CD4-positive, alpha-beta T cell treated with Interleukin-10 for 1 hour (primary cell): ENCODE measurements at regions not wholly inside any gene's neighbourhood (a gene's known extent, or its start where the extent isn't known, plus 50 kb on each side); places are given as distances from the start of the nearest gene placed in this dataset.
"Not testable (repeated sequence)": the region's sequence is repeated elsewhere in the genome, so short reads cannot be mapped to it uniquely, and the experiment has no call there.

ENCODE experiments used
- DNase-seq: peaks from one replicate; pipeline ENCODE4 v3.0.0-alpha.2; 2020

DNA sequence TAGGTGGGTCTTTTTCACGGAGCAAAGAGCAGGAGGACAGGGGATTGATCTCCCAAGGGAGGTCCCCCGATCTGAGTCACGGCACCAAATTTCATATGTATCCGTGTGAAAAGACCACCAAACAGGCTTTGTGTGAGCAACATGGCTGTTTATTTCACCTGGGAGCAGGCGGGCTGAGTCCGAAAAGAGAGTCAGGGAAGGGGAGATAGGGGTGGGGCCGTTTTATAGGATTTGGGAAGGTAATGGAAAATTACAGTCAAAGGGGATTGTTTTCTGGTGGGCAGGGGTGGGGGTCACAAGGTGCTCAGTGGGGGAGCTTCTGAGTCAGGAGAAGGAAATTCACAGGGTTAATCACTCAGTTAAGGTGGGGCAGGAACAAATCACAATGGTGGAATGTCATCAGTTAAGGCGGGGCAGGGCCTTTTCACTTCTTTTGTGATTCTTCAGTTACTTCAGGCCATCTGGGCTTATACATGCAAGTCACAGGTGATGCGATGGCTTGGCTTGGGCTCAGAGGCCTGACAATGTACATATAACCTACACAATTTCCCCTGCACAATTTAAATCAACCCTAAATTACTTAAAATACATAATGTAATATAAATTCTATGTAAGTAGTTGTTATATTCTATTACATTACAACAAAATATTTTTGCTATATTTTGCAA lies 921.3 kb upstream of the ALCAM start:
- DNase-seq: not testable (repeated sequence)

DNA sequence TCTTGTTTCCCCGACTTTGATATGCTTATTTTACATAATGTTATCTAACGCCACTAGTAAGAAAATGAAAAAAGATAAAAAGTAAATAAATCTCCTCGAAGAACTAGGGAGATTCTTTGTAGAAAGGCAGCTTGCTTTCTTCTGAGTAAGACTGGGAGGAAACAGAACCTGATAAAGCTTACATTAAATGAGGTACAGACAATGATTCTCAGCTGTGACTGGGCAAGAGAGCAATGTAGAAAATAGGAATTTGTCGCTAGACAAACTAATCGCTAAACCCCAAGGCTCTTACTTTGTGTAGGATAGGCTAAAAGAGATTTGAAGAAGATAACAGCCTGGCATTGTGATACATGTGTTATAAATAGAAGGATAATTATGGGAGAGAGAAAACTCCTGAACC lies 919.0 kb upstream of the ALCAM start:
- DNase-seq: no peak

DNA sequence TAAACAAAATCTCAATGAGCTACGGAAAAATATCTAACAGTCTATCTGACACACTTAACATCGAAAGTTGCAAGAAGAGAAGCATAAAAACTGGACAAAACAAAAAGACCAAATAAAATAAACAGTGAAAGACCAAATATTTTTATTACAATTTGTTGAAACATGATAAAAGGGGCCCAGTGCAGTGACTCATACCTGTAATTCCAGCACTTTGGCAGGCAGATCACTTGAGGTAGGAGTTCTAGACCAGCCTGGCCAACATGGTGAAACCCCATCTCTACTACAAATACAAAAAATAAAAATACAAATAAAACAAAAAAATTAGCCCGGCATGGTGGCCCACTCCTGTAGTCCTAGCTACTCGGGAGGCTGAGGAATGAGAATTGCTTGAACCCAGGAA lies 914.0 kb upstream of the ALCAM start:
- no peak for DNase-seq

DNA sequence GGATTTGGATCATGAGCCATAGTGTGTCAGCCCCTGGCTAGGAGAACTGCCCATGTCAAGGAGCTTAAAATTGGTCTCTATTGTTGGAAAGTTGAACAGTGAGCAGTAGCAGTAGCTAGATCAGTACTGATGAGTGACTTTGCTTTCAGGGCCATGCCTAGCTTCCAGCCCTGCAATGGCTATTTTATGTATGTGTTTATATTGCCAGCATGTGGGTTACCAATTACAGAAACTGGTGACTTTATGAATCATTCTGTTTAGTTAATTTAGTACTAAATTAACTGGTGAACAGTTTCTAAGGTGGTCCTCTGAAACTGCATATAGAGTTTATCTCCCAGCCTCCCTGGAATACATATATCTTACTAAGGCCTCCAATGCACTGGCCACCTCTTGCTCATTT lies 908.1 kb upstream of the ALCAM start:
- DNase-seq: no peak

DNA sequence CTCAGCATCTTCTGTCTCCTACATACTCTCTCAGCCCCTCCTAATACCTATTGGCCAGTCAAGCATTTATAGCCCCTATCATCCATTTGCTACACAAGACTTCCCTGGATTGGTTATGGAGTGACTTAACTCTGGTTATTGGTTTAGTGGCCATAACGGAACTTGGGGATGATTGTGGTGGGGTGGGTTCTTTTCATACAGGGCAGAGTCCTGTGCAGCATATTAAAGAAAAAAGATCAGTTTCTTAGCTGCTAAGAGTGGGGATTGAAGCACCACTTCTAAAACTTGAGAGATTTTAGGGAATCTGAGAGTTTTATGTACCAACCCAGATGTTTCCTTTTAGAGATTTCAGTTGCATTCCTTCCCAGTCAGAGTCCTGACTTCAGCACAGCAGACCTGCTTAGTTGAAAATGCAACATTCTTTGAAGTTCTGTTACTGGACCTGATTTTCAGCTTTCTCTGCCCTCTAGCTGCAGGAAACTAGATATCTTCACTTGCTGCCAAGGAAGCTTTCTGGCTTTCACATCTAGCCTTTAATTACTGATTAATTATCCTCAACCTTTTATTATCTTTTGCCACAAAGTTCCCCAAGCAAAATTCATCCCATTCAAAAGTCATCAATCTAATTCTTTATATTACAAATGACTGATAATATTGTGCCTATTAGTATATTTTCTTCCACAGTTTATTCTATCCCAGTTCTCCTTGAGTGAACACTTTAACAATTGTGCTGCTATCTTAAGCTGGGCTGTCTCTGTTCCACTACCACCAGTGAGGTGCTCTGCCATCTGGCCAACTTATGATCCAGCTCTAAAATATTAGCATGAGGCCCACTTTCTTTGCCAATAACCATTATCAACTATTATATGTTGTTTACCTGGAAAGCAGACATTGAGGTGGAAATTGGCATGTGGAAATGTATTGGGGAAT lies 906.0 kb upstream of the ALCAM start:
- DNase-seq: no peak

DNA sequence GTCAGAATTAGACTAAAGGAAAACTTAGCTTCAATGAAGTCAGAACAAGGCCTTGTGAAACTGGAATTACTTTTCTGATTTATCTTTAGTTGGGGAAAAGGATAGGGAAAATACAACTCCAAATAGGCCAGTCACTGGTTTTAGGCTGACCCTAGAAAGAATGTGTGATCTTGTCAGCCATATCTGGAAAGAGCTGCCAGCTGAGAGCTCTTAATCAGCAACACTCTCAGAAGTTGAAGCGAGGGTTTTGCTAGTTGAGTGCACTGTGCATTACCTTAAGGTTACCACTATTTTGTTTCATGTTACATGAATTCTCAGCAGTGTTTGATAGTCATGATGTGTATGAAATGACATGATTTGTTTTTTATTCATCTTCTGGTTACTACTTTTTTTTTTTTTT lies 905.3 kb upstream of the ALCAM start:
- DNase-seq: no peak

DNA sequence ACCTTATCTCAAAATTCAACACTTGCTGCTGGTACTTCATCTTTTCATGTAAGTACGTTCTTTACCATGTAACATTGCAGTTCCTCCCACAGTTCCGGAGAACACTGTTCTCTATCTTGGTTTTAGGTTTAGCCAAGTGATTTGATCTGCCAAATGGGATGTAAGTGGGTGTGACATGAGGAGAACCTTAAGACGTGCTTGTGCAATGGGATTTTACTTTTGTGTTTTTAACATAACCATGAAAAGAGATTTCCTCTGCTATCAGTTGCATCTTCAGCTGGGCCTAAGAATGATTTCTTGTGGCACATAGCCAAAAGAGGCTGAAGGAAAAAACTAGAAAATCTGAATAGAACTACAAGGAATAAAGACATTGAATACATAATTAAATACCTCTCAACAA lies 894.5 kb upstream of the ALCAM start:
- no peak for DNase-seq

DNA sequence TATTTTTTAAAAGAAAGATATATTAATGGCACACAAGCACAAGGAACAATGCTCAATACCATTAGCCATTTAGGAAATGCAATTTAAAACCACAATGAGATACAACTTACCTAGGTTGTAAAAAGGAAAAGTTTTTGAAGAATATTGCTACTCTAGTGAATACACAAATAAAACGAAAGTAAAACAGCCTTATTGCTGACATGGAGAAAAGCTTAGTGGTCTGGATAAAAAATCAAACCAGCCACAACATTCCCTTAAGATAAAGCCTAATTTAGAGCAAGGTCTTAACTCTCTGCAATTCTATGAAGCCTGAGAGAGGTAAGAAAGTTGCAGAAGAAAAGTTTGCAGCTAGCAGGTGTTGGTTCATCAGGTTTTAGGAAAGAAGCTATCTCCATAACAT lies 892.7 kb upstream of the ALCAM start:
- DNase-seq: no peak

DNA sequence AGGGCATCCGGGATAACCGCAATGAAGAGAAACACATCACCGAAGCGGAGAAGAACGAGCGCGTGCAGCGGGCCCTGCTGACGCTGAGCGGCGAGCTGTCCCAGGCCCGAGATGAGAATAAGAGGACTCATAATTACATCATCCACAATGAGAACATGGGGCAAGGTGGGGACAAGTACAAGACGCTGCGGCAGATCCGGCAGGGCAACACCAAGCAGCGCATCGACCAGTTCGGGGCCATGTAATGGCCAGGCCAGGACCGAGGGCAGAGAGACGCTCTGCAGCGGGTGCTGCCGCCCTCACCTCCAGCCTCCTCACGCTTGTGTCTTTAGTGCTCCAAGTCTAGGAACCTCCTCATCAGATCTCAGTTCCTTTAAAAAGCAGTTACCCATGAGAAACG lies 863.7 kb upstream of the ALCAM start:
- no peak for DNase-seq

DNA sequence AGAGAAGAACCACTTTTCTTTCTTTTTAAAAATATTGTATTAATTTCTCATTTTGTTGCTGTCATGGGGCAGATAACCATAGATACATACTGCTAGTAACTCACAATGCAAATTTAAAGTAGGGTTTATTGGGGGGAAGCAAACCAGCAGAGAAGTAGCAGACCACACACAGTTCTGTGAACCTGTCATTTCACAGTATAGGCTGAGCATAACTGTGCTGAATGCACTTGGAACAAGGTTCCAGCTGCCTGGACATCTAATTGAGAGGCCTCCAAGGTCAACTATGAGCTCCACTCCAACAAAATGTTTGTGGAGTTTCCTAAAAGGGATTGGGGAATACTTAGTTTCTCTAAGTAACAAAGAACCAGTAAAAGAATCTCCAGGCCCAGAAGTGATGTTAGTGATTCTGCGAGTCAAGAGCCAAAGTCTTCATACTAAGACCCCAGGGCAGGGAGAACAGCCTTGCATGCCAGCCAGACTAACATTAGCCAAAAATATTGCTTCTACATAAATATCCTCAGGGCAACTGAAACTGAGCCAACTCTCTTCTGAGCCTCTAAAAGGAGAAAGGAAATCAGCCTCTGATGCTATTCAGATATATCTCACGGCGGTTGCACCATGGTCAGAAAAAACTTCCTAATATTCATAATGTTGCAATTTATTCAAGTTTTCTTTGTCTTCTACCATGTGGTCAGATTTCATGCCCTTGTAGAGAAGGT lies 856.4 kb upstream of the ALCAM start:
- no peak for DNase-seq

DNA sequence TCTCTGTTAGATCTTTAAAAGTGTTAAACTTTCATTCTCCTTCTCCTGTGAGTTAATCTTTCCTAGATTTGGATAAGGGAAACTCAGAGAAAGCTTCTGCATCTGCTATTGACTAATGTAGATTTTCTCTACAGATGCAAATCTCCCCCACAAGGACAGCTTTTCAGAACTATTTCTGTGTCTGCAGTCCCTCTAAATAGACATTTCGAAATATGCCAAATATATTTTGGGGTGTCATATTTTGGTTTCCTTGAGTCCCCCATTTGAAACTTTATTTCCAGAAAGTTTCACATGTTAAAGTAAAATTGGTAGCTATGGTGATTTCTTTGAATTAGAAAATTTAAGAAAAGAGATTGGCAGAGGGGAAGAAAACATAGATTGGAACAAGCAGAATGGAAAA lies 852.3 kb upstream of the ALCAM start:
- no peak for DNase-seq

DNA sequence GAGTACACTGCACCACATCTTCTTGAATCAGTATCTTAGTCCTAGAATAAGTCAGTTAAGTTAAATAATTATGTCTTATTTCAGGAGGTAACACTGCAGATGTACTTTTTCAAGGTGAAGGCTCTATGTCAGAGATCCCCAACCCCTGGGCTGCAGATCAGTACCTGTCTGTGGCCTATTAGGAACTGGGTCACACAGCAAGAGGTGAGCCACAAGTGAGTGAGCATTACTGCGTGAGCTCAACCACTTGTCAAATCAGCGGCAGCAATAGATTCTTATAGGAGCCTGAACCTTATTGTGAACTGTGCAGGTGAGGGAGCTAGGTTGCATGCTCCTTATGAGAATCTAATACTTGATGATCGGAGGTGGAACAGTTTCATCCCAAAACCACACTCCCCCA lies 851.9 kb upstream of the ALCAM start:
- DNase-seq: no peak

DNA sequence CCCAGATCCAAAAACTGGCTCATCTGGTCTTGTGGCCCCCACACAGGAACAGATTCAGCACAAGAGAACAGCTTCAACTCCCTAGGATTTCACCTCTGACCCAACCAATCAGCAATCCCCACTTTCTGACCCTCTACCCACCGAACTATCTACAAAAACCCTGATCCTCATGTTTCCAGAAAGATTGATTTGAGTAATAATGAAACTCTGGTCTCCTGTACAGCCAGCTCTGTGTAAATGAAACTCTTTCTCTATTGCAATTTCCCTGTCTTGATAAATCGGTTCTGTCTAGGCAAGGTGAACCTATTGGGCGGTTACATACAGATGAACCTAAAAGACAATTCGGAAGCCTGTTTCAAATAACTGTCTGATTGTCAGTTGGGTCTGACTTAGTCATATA lies 847.6 kb upstream of the ALCAM start:
- no peak for DNase-seq

DNA sequence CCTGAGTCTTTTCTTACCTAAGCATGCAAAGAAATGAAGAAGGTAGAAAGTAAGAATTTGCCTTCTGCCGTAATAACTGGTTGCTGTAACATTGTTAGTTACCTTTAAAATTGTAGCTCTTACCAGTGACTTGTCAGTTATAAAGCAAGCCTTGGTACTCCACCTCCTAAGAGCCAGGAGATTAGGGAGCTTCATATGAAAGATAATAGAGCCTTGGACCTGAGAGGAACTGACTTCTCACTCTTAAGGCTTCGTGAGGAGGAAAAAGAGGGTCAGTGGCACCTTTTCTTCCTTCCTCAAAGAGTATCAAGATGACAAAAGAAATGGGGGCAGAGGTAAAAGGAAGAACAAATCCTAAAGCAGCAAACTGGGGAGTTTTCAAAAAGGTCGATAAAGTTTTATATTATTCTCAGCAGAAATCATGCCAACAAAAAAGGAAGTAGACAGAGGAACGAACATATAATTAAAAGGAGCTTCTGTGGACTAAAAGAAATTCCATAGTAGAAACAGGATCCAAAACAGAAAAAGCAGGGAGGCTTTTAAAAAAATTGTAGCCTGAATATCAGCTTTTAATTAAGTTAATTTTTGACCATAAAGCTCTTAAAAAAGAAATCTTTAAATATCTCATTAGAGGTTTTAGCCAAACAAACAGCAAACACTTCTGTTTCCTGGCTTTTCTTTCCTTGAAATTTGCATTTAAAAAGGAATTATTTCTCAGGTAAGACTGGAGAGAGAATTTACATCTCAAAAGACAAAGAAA lies 847.1 kb upstream of the ALCAM start:
- DNase-seq: no peak

DNA sequence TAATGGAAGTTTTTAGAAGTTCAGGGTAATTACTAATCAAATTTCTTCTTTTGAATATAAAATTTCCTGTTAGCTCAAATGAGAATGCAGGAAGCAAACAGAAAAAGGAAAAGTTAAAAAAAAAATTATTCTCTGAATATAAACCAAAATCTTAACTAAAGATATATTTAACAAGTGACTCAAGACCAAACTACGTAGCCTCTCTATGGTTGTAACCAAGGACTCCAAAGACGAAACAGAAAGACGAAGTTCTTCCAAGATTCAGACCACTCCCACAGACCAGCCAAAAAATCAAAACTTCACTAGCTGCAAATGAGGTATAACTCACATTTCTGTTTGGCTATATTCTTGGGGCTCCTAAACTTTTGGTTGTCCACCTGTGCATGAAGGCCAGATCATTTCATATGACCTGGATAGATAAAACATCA lies 846.5 kb upstream of the ALCAM start:
- no peak for DNase-seq

DNA sequence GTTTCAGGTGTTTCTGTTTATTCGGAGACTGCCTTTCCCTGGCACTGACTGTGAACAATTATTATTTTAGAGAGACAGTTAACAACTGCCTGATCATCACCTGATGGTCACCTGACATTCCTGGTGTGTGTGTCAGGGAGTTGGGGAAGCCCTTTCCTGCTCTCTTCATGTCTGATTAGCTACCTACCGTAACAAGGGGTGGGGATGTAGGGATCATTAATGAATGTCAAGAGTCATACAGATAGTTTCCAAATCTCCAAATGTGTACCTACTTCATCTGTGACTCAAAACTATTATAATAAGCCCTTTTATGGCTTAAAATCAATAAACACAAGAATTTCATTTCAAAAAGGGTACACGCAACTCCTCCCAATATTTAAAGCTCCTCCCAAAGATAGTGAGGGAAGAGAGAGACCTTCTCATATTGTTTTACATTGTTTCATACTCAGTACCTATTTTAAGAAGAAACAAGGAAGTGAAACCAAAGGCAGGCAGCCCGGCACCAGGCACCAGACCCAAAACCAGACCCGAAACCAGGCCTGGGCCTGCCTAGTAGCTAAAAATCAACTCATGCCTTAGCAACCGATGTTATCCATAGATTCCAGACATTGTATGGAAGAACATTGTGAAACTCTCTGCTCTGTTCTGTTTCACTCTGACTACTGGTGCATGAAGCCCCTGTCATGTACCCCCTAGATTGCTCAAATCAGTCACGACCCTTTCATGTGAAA lies 844.9 kb upstream of the ALCAM start:
- peak; percentile 15 for DNase-seq

DNA sequence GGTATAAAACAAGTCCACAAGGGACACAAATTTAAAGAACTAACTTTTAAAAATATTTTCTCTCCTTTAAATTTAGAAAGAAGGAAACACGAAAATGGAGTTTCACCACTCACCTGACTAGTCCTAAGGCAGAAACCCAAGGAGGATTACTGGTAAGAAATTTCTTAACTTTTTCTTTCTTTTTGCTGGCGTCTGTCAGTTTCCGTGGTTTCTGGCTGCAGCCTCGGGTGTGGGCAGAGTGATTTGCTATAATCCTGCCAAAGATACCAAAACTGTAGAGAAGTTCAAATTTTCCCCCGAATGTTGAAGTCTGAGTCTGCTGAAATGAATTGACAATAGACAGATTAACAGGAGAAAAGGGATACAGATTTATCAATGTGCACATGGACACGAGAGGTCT lies 843.6 kb upstream of the ALCAM start:
- DNase-seq: no peak

DNA sequence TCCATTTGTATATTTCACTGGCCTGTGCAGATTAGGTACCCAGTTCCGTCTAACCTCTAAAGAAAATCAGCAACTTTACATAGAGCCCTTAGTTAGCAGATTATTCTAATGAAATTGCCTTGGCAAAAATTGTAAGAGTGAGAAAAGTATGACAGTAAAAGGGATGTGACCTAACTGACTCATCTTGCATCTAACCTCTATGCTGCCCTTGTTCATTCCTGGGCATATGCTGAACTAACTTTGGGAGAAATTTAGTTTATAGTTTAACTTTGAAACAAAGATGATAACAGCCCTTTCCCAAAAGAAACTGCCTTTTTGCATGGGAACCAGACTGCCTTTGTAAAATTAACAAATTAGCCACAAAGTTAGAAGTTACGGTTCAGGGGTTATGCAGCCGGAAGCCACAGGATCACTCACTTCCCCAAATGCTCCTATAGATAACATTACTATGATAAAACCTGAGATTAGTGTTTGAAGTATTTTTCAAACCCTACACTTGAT lies 839.8 kb upstream of the ALCAM start:
- DNase-seq: no peak

DNA sequence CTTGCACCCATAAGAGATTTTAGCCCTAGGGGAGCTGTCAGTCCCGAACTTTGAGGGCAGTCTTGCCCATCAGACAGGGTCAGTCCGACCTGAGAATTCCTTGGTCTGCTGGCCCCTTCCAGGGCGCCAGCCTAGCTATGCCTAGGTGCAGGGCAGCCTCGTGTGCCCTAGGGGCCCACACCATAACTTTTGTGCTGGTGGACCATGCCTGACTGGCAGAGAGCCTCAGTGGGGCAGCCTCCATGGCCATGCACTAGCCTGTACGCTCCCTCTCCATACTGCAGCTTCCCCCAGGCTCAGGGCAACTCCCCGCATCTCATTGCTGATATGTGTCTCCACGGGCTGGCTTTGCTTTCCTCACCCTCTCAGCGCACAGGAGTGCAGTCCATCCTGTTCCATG lies 835.8 kb upstream of the ALCAM start:
- DNase-seq: no peak

DNA sequence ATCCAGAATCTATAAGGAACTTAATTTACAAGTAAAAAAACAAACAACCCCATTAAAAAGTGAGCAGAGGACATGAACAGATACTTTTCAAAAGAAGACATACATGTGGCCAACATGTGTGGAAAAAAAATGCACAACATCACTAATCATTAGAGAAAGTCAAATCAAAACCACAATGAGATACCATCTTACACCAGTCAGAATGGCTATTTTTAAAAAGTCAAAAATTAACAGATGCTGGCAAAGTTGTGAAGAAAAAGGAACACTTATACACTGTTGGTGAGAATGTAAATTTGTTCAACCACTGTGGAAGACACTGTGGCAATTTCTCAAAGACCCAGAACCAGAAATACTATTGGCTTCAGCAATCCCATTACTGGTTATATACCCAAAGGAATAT lies 830.0 kb upstream of the ALCAM start:
- no peak for DNase-seq

DNA sequence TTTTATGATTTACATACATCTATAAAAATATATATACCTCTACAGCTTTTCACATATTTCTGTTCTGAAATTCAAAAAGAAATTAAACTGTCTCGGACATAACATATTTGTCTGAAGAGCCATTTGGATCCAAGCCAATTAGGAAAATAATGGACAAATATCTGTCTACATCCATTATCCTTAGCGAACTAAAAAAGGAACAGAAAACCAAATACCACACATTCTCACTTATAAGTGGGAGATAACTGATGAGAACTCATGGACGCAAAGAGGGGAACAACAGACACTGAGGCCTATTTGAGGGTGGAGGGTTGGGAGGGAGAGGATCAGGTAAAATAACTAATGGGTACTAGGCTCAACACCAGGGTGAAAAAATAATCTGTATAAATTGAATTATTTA lies 829.4 kb upstream of the ALCAM start:
- no peak for DNase-seq

DNA sequence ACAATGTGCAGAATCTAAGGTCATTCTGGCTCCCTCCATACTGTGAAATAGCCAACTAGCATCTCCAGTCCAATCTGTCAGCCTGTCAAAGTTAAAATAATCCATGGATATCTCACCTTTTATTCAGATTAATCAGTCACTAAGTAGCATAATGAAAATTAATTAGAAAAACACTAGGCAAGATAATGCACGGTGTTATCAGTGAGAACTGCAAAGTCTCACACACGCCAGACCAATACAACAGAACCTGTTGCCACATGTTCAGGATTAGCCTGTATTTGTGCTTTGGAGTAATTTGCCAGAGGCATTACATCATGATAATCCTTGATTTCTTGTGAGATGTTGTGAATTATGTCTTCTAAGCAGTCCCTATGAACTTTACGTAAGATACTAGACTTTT lies 820.4 kb upstream of the ALCAM start:
- DNase-seq: no peak
